Vagina (tissue), 2 donors: ENCODE measurements at regions not wholly inside any gene's neighbourhood (a gene's known extent, or its start where the extent isn't known, plus 50 kb on each side); places are given as distances from the start of the nearest gene placed in this dataset.

Experiments
- POLR2AphosphoS5 ChIP-seq, 2 donors: sonication (generic); formaldehyde crosslinking; IDR thresholded peaks; one replicate each; pipeline ENCODE4 v1.9.0; 2017; ENCODE audit warnings: antibody characterized with exemption in 2 of 2, mild to moderate bottlenecking in 2 of 2, low read depth in 1 of 2; ENCODE audit not compliant: insufficient read depth in 1 of 2
- TF ChIP-seq, protein P1 (sequence below), 3 experiments: fragments of 450-650 bp in 2 of 3; fragments of 200-600 bp in 1 of 3; sonication (generic) in 1 of 3; IDR thresholded peaks; one replicate each; pipeline ENCODE4 v1.5.1; 2017 to 2019; ENCODE audit warnings: antibody characterized with exemption in 3 of 3, mild to moderate bottlenecking in 2 of 3, moderate library complexity in 2 of 3

DNA sequence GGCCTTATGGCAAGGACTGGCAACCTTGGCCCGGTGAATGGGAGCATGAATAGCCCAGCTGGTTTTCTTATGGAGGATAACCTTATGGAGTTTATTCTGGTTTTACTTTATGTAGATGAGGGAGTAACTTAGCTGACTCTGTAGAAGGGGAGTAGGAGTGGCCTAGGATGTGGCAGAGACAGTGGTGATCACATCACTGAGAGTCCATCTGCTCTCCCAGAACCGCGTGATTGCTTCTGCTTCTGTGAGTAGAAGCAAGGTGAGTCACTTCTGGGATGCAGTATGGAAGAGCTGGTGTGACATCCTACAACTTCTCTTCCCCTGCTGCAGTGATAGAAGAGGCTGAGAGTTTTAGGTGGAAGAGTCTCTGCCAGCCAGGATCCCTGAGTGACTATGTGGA is 129.2 kb downstream of the RPS24 start:
- TF ChIP-seq, protein P1, sequence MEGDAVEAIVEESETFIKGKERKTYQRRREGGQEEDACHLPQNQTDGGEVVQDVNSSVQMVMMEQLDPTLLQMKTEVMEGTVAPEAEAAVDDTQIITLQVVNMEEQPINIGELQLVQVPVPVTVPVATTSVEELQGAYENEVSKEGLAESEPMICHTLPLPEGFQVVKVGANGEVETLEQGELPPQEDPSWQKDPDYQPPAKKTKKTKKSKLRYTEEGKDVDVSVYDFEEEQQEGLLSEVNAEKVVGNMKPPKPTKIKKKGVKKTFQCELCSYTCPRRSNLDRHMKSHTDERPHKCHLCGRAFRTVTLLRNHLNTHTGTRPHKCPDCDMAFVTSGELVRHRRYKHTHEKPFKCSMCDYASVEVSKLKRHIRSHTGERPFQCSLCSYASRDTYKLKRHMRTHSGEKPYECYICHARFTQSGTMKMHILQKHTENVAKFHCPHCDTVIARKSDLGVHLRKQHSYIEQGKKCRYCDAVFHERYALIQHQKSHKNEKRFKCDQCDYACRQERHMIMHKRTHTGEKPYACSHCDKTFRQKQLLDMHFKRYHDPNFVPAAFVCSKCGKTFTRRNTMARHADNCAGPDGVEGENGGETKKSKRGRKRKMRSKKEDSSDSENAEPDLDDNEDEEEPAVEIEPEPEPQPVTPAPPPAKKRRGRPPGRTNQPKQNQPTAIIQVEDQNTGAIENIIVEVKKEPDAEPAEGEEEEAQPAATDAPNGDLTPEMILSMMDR (IDR thresholded peaks at IDR 0.05): no peak
- no peak for TF ChIP-seq POLR2AphosphoS5 (IDR thresholded peaks at IDR 0.05; ENCODE audit: insufficient read depth in 1 of 2, low read depth in 1 of 2)
